Esophagus squamous epithelium (tissue), 4 donors: ENCODE measurements at regions not wholly inside any gene's neighbourhood (a gene's known extent, or its start where the extent isn't known, plus 50 kb on each side); places are given as distances from the start of the nearest gene placed in this dataset.
"Not testable (repeated sequence)": the region's sequence is repeated elsewhere in the genome, so short reads cannot be mapped to it uniquely, and the experiment has no call there.

ENCODE experiments used
- POLR2A ChIP-seq, 4 donors: fragments of 450-650 bp; IDR thresholded peaks; one replicate each; pipeline ENCODE4 v1.6.1; 2017; ENCODE audit warnings: antibody characterized with exemption in 4 of 4, mild to moderate bottlenecking in 4 of 4, moderate library complexity in 3 of 4
- TF ChIP-seq, protein P1 (sequence below), 6 experiments: fragments of 450-650 bp in 4 of 6; fragments of 200-600 bp in 2 of 6; sonication (generic) in 2 of 6; IDR thresholded peaks; one replicate each; pipeline ENCODE4 v1.5.1; 2016 to 2019; ENCODE audit warnings: antibody characterized with exemption in 6 of 6, mild to moderate bottlenecking in 4 of 6, moderate library complexity in 4 of 6

DNA sequence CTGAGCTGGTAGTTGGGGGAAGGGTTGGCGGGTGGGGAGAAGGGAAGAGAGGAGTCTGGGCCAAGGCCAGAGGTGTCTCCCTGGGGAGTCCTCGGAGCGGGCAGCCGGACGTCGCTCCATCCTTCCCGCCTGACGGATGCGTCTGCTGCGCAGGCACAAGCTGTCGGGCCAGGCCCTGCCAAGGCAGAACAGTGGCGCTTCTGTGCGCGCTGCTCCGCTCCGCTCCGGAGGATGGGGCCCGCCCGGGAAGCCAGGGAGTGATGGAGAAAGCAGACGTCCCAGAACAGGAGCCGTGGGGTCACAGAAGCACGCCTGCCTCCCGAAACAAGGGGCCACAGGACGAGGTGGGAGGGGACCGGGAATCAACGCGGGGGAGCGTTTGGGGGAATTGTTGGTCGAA, 52.6 kb downstream of the HOXC4 start:
- TF ChIP-seq, protein P1, sequence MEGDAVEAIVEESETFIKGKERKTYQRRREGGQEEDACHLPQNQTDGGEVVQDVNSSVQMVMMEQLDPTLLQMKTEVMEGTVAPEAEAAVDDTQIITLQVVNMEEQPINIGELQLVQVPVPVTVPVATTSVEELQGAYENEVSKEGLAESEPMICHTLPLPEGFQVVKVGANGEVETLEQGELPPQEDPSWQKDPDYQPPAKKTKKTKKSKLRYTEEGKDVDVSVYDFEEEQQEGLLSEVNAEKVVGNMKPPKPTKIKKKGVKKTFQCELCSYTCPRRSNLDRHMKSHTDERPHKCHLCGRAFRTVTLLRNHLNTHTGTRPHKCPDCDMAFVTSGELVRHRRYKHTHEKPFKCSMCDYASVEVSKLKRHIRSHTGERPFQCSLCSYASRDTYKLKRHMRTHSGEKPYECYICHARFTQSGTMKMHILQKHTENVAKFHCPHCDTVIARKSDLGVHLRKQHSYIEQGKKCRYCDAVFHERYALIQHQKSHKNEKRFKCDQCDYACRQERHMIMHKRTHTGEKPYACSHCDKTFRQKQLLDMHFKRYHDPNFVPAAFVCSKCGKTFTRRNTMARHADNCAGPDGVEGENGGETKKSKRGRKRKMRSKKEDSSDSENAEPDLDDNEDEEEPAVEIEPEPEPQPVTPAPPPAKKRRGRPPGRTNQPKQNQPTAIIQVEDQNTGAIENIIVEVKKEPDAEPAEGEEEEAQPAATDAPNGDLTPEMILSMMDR (IDR thresholded peaks at IDR 0.05) = not testable (repeated sequence)
- not testable (repeated sequence) for TF ChIP-seq POLR2A (IDR thresholded peaks at IDR 0.05)
